ENCODE measurements at regions not wholly inside any gene's neighbourhood (a gene's known extent, or its start where the extent isn't known, plus 50 kb on each side); places are given as distances from the start of the nearest gene placed in this dataset.

GRCh38 chr12:115571446-115571845 is 706.0 kb downstream of the MED13L start:
- Histone ChIP-seq H3K4me3 (ENCODE audit: low read length, poor library complexity, severe bottlenecking) (no peak overlapping the region), H4K20me1 (ENCODE audit: insufficient read depth, low read length, poor library complexity, severe bottlenecking) (no peaks in the 10 kb centered on the region), H3K4me2 (ENCODE audit: low read depth, low read length, poor library complexity, severe bottlenecking) (no peak overlapping the region), H3K79me2 (ENCODE audit: insufficient read depth, low read length) (no peaks in the 10 kb centered on the region), H2AFZ (ENCODE audit: low read length) (no peak overlapping the region), H3K9me2 (replicated peaks; ENCODE audit: low read depth, low read length) (no peaks in the 10 kb centered on the region), H3K36me3 (ENCODE audit: insufficient read depth, low read length) (no peaks in the 10 kb centered on the region), H3K9me3 (ENCODE audit: insufficient read depth, low read depth, low read length) (no peaks in the 10 kb centered on the region; the same call in 1 of the 2 replicates), H3K4me1 (ENCODE audit: insufficient read depth, low read length, poor library complexity, severe bottlenecking) (no peaks in the 10 kb centered on the region), H3K27me3 (ENCODE audit: insufficient read depth, low read length, poor library complexity, severe bottlenecking) (no peaks in the 10 kb centered on the region), H3K9ac (ENCODE audit: low read depth, low read length, poor library complexity, severe bottlenecking) (no peak overlapping the region), H3F3A (ENCODE audit: low read depth) (no peaks in the 10 kb centered on the region)
- TF ChIP-seq EZH2phosphoT487 (IDR thresholded peaks at IDR 0.05; ENCODE audit: borderline replicate concordance) (no peak), CTCF (conservative IDR thresholded peaks at IDR 0.05; ENCODE audit: low read length) (no peak)

- no peak overlapping the region for H3K4me3 ChIP-seq (ENCODE audit: low read length, poor library complexity, severe bottlenecking)
- H3K9ac ChIP-seq (ENCODE audit: low read depth, low read length, poor library complexity, severe bottlenecking): no peak overlapping the region
- no peaks in the 10 kb centered on the region for H3K79me2 ChIP-seq (ENCODE audit: insufficient read depth, low read length)
- no peaks in the 10 kb centered on the region for H3K27me3 ChIP-seq (ENCODE audit: insufficient read depth, low read length, poor library complexity, severe bottlenecking)
- H3K4me1 ChIP-seq (ENCODE audit: insufficient read depth, low read length, poor library complexity, severe bottlenecking): no peaks in the 10 kb centered on the region
- no peak overlapping the region for H3K4me2 ChIP-seq (ENCODE audit: low read depth, low read length, poor library complexity, severe bottlenecking)
- H3K9me3 ChIP-seq (ENCODE audit: insufficient read depth, low read depth, low read length): no peaks in the 10 kb centered on the region; the same call in 1 of the 2 replicates
- TF ChIP-seq CTCF (conservative IDR thresholded peaks at IDR 0.05; ENCODE audit: low read length): no peak
- TF ChIP-seq EZH2phosphoT487 (IDR thresholded peaks at IDR 0.05; ENCODE audit: borderline replicate concordance): no peak
- H4K20me1 ChIP-seq (ENCODE audit: insufficient read depth, low read length, poor library complexity, severe bottlenecking): no peaks in the 10 kb centered on the region
- H3K9me2 ChIP-seq (replicated peaks; ENCODE audit: low read depth, low read length): no peaks in the 10 kb centered on the region
- no peaks in the 10 kb centered on the region for H3K36me3 ChIP-seq (ENCODE audit: insufficient read depth, low read length)
- H3F3A ChIP-seq (ENCODE audit: low read depth): no peaks in the 10 kb centered on the region
- H2AFZ ChIP-seq (ENCODE audit: low read length): no peak overlapping the region
These were observed 706.5 kb downstream of the MED13L start for GRCh38 chr12:115571027-115571426.

GRCh38 chr12:115570069-115570777 is 707.3 kb downstream of the MED13L start:
- Histone ChIP-seq H3K4me3 (ENCODE audit: low read length, poor library complexity, severe bottlenecking) (no peak overlapping the region), H2AFZ (ENCODE audit: low read length) (no peak overlapping the region), H3K9ac (ENCODE audit: low read depth, low read length, poor library complexity, severe bottlenecking) (no peak overlapping the region), H3K79me2 (ENCODE audit: insufficient read depth, low read length) (no peaks in the 10 kb centered on the region), H3K9me2 (replicated peaks; ENCODE audit: low read depth, low read length) (no peaks in the 10 kb centered on the region), H3K27me3 (ENCODE audit: insufficient read depth, low read length, poor library complexity, severe bottlenecking) (no peaks in the 10 kb centered on the region), H4K20me1 (ENCODE audit: insufficient read depth, low read length, poor library complexity, severe bottlenecking) (no peaks in the 10 kb centered on the region), H3K9me3 (ENCODE audit: insufficient read depth, low read depth, low read length) (no peaks in the 10 kb centered on the region; the same call in 1 of the 2 replicates), H3K4me1 (ENCODE audit: insufficient read depth, low read length, poor library complexity, severe bottlenecking) (no peaks in the 10 kb centered on the region), H3K36me3 (ENCODE audit: insufficient read depth, low read length) (no peaks in the 10 kb centered on the region), H3F3A (ENCODE audit: low read depth) (no peaks in the 10 kb centered on the region), H3K4me2 (ENCODE audit: low read depth, low read length, poor library complexity, severe bottlenecking) (no peak overlapping the region)
- TF ChIP-seq CTCF (conservative IDR thresholded peaks at IDR 0.05; ENCODE audit: low read length): no peak
- no peak for TF ChIP-seq EZH2phosphoT487 (IDR thresholded peaks at IDR 0.05; ENCODE audit: borderline replicate concordance)

Measured in Loucy (cell line).